HL-60 (cell line): ENCODE measurements at regions not wholly inside any gene's neighbourhood (a gene's known extent, or its start where the extent isn't known, plus 50 kb on each side); places are given as distances from the start of the nearest gene placed in this dataset.

Experiments used
- CTCF ChIP-seq: IDR thresholded peaks from one replicate; pipeline ENCODE4 v1.5.1; 2011; ENCODE audit warnings: low read length, control low read depth, inconsistent platforms; ENCODE audit not compliant: insufficient read depth
- POLR2AphosphoS5 ChIP-seq: IDR thresholded peaks from 2 replicates; pipeline ENCODE4 v1.6.1; 2012; ENCODE audit warnings: low read depth
- REST ChIP-seq: IDR thresholded peaks from 2 replicates; pipeline ENCODE4 v1.6.1; 2012; ENCODE audit warnings: low read depth; ENCODE audit not compliant: insufficient replicate concordance

- no peak for TF ChIP-seq POLR2AphosphoS5
- no peak for TF ChIP-seq CTCF
- no peak for TF ChIP-seq REST
These were observed 516.8 kb downstream of the RASEF start for GRCh38 chr9:82546136-82546535.
